Spleen (tissue), 11 donors: ENCODE measurements at regions not wholly inside any gene's neighbourhood (a gene's known extent, or its start where the extent isn't known, plus 50 kb on each side); places are given as distances from the start of the nearest gene placed in this dataset.

Experiments used
- DNase-seq: peaks from one replicate; pipeline ENCODE4 v3.0.0-alpha.2; 2020
- H3K27ac ChIP-seq, 8 donors: fragments of 200-600 bp; sonication (generic) in 7 of 8; 1 replicate in 4 of 8; 2 replicates in 4 of 8; pipeline versions ENCODE4 v1.5.0 to v1.8.0; 2016 to 2021; ENCODE audit warnings: inconsistent platforms in 4 of 8, mild to moderate bottlenecking in 4 of 8, moderate library complexity in 1 of 8
- H3K27me3 ChIP-seq, 7 donors: fragments of 200-600 bp; sonication (generic) in 6 of 7; replicated peaks in 1 of 7; 1 replicate in 4 of 7; 2 replicates in 3 of 7; pipeline versions ENCODE4 v1.5.0 to v1.8.0; 2016 to 2021; ENCODE audit warnings: inconsistent platforms in 3 of 7, mild to moderate bottlenecking in 1 of 7
- H3K36me3 ChIP-seq, 6 donors: fragments of 200-600 bp; sonication (generic) in 5 of 6; 1 replicate in 4 of 6; 2 replicates in 2 of 6; pipeline versions ENCODE4 v1.5.0 to v1.8.0; 2016 to 2021; ENCODE audit warnings: inconsistent platforms in 2 of 6
- H3K4me1 ChIP-seq, 6 donors: fragments of 200-600 bp; sonication (generic) in 5 of 6; 1 replicate in 3 of 6; 2 replicates in 3 of 6; pipeline versions ENCODE4 v1.5.0 to v1.8.0; 2016 to 2021; ENCODE audit warnings: inconsistent platforms in 3 of 6
- H3K4me3 ChIP-seq, 8 donors: fragments of 200-600 bp; sonication (generic) in 7 of 8; 1 replicate in 4 of 8; 2 replicates in 4 of 8; pipeline versions ENCODE4 v1.5.0 to v1.8.0; 2016 to 2021; ENCODE audit warnings: inconsistent platforms in 4 of 8, mild to moderate bottlenecking in 4 of 8, moderate library complexity in 2 of 8
- H3K9me3 ChIP-seq, 8 donors: fragments of 200-600 bp; sonication (generic) in 7 of 8; 1 replicate in 4 of 8; 2 replicates in 4 of 8; pipeline versions ENCODE4 v1.5.0 to v1.8.0; 2016 to 2021; ENCODE audit warnings: inconsistent platforms in 4 of 8
- CTCF ChIP-seq, 11 experiments: fragments of 200-600 bp in 7 of 11; fragments of 450-650 bp in 4 of 11; sonication (generic) in 4 of 11; IDR thresholded peaks in 8 of 11; conservative IDR thresholded peaks in 3 of 11; 1 replicate in 7 of 11; 2 replicates in 4 of 11; pipeline versions ENCODE4 v1.4.0 to v1.8.0; 2016 to 2021; ENCODE audit warnings: antibody characterized with exemption in 11 of 11, inconsistent platforms in 4 of 11, mild to moderate bottlenecking in 1 of 11
- POLR2A ChIP-seq, 3 donors: fragments of 450-650 bp; IDR thresholded peaks; one replicate each; pipeline ENCODE4 v1.5.1; 2017; ENCODE audit warnings: antibody characterized with exemption in 3 of 3, mild to moderate bottlenecking in 1 of 3
- POLR2AphosphoS5 ChIP-seq, 3 donors: sonication (generic); formaldehyde crosslinking; IDR thresholded peaks; one replicate each; pipeline ENCODE4 v1.5.1; 2017; ENCODE audit warnings: antibody characterized with exemption in 3 of 3
- WGBS, 5 donors: extraction: QIAGEN DNeasy Blood & Tissue Kit in 3 of 5; methylation state at CpG; one replicate each; pipeline versions ENCODE4 v1.1.5 to v1.1.7; 2013 to 2018; 5-methylcytosine and 5-hydroxymethylcytosine counted together
- intact Hi-C: fragments of 100-400 bp; cut with DNase I; formaldehyde crosslinking; loops from one replicate; pipeline ENCODE4 v1.15.0; 2023; ENCODE audit warnings: low total_unique reads
- donor health status: healthy with polysubstance abuse.
- donor health status: DM: no; HTN: no; CAD: no; lungs with moderate emphysema.
- donor health status: DM: no; HTN: no; CAD: no.
- donor health status: Bipolar disorder and iron deficiency.
- donor health status: healthy.
- donor health status: DM: no; HTN: no; CAD: no.
- donor health status: DM: yes; HTN: yes; CAD: no.

- no peak overlapping the region for H3K27ac ChIP-seq
- no peak for TF ChIP-seq POLR2AphosphoS5 (IDR thresholded peaks at IDR 0.05)
- no peak for TF ChIP-seq POLR2A (IDR thresholded peaks at IDR 0.05)
- TF ChIP-seq CTCF (IDR thresholded peaks at IDR 0.05 in 8 of 11, conservative IDR thresholded peaks at IDR 0.05 in 3 of 11): no peak
- peaks cover 0 to 8% (median 0%) of the 10 kb centered on the region in 8 donors for H3K9me3 ChIP-seq
- 83 to 92% (median 86%) methylated on average over 3 of the region's 3 CpGs for WGBS, 5 donors
- H3K27me3 ChIP-seq: no peaks in the 10 kb centered on the region
- H3K4me1 ChIP-seq: no peaks in the 10 kb centered on the region
- H3K4me3 ChIP-seq: no peak overlapping the region
- DNase-seq: no peak
- H3K36me3 ChIP-seq: no peaks in the 10 kb centered on the region
- intact Hi-C loops: no loop called here
Observed at GRCh38 chr18:72147830-72148229, 396.3 kb downstream of the CBLN2 start.

DNA sequence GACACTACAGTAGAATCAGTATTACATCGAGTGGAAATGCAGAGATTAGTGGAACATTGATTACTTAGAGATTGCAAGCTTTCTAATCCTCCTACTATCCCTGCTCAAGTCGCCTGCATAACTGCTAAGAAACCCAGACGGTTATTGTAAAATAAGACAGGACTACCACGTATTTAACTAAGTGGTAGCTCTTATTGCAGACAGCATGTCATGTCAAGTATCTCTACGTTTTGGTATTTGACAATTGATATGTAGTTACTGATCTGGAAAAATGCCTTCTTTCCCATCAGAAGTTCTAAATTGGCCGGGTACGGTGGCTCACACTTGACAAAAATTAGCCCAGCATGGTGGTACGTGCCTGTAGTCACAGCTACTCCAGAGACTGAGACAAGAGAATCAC lies 404.1 kb downstream of the CBLN2 start:
- intact Hi-C loops: no loop called here
- no peaks in the 10 kb centered on the region for H3K36me3 ChIP-seq
- DNase-seq: no peak
- TF ChIP-seq POLR2AphosphoS5 (IDR thresholded peaks at IDR 0.05) (no peak), POLR2A (IDR thresholded peaks at IDR 0.05) (no peak)
- H3K27me3 ChIP-seq: no peaks in the 10 kb centered on the region
- no peaks in the 10 kb centered on the region for H3K4me1 ChIP-seq
- H3K9me3 ChIP-seq: no peaks in the 10 kb centered on the region
- H3K27ac ChIP-seq: no peak overlapping the region
- 67 to 76% (median 72%) methylated on average over 8 of the region's 8 CpGs for WGBS, 5 donors
- no peak overlapping the region for H3K4me3 ChIP-seq

- intact Hi-C loops: no loop called here
- no peaks in the 10 kb centered on the region for H3K36me3 ChIP-seq
- no peaks in the 10 kb centered on the region for H3K27me3 ChIP-seq
- H3K4me3 ChIP-seq: no peak overlapping the region
- WGBS, 5 donors: 25 to 63% (median 33%) methylated on average over 1 of the region's 1 CpG
- H3K9me3 ChIP-seq: peaks cover 0 to 8% (median 0%) of the 10 kb centered on the region in 8 donors
- no peaks in the 10 kb centered on the region for H3K4me1 ChIP-seq
- no peak overlapping the region for H3K27ac ChIP-seq
- DNase-seq: no peak
- no peak for TF ChIP-seq CTCF (IDR thresholded peaks at IDR 0.05 in 8 of 11, conservative IDR thresholded peaks at IDR 0.05 in 3 of 11)
- TF ChIP-seq POLR2AphosphoS5 (IDR thresholded peaks at IDR 0.05): no peak
Observed at GRCh38 chr18:72128649-72129048, 415.5 kb downstream of the CBLN2 start.

DNA sequence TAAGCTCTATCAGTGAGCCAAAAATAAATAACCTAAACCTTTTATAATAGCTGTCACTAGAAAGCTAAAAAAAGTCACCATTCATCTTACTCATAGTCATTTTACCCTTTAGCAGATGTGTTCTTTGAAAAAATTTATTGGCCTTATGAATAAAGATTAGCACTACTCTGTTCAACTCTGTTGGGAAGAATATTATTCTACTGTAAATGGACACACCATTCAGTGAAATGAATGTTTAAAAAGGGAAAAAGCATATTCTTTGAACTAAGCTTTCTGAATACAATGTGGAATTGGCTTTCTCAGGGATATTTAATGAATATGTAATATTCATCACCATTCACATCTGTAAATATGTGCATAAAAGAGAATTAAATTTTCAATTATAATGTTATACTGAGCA lies 422.0 kb downstream of the CBLN2 start:
- Histone ChIP-seq H3K27me3 (no peaks in the 10 kb centered on the region), H3K9me3 (peaks cover 0 to 3% (median 0%) of the 10 kb centered on the region in 8 donors), H3K36me3 (no peaks in the 10 kb centered on the region), H3K27ac (no peak overlapping the region), H3K4me1 (no peaks in the 10 kb centered on the region), H3K4me3 (no peak overlapping the region)
- DNase-seq: no peak
- intact Hi-C loops: no loop called here
- TF ChIP-seq CTCF (IDR thresholded peaks at IDR 0.05 in 8 of 11, conservative IDR thresholded peaks at IDR 0.05 in 3 of 11) (no peak), POLR2A (IDR thresholded peaks at IDR 0.05) (no peak), POLR2AphosphoS5 (IDR thresholded peaks at IDR 0.05) (no peak)

DNA sequence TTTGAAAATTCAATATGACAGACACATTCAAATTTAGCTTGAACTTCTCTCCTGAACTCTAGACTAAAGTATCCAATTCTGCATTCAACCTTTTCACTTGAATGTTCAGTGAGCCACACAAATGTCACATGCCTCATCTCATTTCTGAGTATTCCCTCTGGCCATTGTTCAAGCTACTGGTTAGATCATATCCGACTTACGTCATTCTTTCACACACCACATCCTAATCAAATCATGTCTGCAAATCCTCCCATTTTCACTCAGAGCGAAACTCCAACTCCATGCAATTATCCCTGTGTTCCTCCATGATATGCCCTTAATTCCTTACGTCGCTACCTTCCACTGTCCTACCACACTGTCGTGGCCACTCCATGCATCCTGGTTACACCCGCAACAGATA lies 425.1 kb downstream of the CBLN2 start:
- WGBS, 5 donors: 84 to 93% (median 86%) methylated on average over 7 of the region's 7 CpGs
- Histone ChIP-seq H3K36me3 (no peaks in the 10 kb centered on the region), H3K4me3 (no peak overlapping the region), H3K27me3 (no peaks in the 10 kb centered on the region), H3K27ac (no peak overlapping the region), H3K9me3 (peaks cover 0 to 14% (median 0%) of the 10 kb centered on the region in 8 donors), H3K4me1 (no peaks in the 10 kb centered on the region)
- DNase-seq: no peak
- TF ChIP-seq POLR2A (IDR thresholded peaks at IDR 0.05) (no peak), CTCF (IDR thresholded peaks at IDR 0.05 in 8 of 11, conservative IDR thresholded peaks at IDR 0.05 in 3 of 11) (no peak), POLR2AphosphoS5 (IDR thresholded peaks at IDR 0.05) (no peak)
- intact Hi-C loops: no loop called here
